NCI-H187 treated with DMSO at 0.1 percent for 48 hours (cell line): ENCODE measurements at regions not wholly inside any gene's neighbourhood (a gene's known extent, or its start where the extent isn't known, plus 50 kb on each side); places are given as distances from the start of the nearest gene placed in this dataset.
"Not testable (repeated sequence)": the region's sequence is repeated elsewhere in the genome, so short reads cannot be mapped to it uniquely, and the experiment has no call there.

Source experiments
- DNase-seq: peaks from one replicate; lab custom pipeline; 2025; lab: John Stamatoyannopoulos, UW

DNA sequence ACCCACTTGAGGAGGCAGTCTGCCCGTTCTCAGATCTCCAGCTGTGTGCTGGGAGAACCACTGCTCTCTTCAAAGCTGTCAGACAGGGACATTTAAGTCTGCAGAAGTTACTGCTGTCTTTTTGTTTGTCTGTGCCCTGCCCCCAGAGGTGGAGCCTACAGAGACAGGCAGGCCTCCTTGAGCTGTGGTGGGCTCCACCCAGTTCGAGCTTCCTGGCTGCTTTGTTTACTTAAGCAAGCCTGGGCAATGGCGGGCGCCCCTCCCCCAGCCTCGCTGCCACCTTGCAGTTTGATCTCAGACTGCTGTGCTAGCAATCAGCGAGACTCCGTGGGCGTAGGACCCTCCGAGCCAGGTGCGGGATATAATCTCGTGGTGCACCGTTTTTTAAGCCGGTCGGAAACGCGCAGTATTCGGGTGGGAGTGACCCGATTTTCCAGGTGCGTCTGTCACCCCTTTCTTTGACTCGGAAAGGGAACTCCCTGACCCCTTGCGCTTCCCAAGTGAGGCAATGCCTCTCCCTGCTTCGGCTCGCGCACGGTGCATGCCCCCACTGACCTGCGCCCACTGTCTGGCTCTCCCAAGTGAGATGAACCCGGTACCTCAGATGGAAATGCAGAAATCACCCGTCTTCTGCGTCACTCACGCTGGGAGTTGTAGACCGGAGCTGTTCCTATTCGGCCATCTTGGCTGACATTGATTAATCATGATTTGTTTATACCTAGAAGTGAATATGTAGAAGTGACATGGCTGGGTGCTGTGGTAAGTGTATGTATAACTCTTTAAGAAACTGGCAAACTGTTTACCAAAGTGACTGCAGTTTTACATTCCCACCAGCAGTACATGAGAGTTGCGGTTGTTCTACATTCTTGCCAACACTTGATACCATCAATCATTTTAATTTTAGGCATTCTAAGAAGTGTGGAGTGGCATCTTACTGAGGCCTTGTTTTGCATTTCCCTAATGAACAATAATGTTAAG is 465.9 kb upstream of the MAP3K7 start:
- not testable (repeated sequence) for DNase-seq

DNA sequence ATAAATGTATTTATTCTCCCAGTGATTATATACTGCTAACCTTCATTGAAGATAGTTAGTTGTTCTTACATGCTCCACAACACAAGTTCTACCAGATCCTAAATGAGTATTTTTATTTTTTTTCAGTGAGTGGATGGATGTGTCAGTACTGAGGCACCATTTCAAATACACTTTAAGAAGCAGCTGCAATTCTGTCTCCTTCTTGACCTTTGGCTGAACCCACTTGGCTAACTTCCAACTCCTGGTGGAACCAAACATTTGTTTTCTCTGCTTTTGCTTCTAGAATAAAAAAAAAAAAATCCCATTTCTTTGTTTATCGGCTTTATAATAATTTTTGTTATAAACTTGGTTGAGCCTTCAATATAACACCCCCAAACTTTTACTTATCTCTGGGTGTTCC is 458.3 kb upstream of the MAP3K7 start:
- DNase-seq, result no peak

GRCh38 chr6:91043751-91044150 is 456.9 kb upstream of the MAP3K7 start:
- no peak for DNase-seq

DNA sequence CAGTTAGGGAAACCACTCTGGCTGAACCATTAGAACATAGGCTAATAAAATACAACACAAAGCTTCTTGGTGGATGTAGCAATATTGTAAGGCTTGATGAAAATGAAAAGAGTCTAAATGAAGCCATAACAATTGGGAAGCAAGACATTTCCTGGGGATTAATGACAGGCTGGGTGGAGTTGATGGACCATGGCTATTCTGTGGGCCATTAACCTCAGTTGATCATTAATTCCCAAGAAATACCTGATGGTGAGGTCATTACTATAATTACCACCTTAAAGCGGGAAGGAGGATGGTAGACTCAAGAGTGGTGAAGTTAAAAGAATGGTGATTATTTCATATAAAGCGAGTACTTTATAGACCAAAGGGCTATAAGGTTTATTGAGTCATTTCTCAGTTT is 455.8 kb upstream of the MAP3K7 start:
- DNase-seq, result no peak

GRCh38 chr6:91033964-91034363 is 447.1 kb upstream of the MAP3K7 start:
- no peak for DNase-seq

DNA sequence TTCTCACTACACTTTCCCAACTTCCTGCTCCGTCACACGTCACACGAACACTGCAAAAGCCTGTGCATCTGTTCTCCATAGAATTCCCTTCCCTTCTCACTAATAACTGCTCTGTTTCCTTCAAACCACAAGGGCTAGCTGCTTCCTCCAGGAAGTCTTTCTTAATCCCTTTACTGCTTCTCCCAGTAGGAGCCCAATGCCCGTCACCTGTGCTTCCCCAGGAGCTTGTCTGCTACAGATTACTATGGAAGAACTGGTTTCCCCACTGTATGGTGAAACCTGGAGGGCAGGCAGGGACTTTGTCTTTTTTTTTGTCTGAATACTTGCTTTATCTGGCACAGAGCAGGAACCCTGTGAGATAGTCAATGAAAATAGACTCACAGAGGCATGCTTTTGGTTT is 444.7 kb upstream of the MAP3K7 start:
- no peak for DNase-seq

DNA sequence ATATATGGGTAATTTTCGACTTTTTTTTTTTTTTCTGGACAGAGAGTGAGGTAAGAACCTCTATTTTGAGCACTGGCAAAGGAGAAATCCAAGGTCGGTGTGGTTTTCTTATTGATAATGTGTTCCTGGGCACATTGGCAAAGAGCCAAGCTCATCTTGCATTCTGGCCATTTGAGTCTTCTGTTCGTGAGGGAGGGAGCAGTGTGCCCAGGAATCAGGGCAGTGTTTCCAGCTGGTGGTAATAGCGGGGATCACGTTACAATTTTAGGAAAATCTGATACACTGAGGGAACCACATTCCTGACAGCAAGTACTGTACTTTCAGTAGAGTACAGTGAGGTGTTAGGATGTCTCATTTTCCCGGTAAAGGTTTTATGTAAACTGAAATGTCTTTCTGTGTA is 442.3 kb upstream of the MAP3K7 start:
- no peak for DNase-seq

DNA sequence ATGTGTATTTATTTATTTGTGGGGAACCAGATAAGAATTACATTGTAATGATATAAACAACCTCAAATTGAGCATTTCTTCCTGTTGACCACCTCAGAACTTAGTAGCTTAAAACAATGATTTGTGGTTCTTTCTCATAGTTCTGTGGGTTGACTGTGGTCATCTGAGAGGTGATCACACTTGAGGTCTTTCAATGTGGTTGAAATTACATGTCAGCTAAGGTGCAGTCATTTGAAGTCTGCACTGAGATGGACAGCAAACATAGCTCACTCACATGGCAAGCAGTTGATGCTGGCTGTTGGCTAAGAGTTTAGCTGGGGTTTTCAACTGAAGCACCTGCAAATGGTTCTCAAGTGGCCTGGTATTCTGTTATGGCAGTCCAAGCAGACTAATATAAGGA is 436.7 kb upstream of the MAP3K7 start:
- DNase-seq, result no peak

GRCh38 chr6:91020744-91021143 is 433.9 kb upstream of the MAP3K7 start:
- no peak for DNase-seq

GRCh38 chr6:91018586-91018985 is 431.7 kb upstream of the MAP3K7 start:
- no peak for DNase-seq

DNA sequence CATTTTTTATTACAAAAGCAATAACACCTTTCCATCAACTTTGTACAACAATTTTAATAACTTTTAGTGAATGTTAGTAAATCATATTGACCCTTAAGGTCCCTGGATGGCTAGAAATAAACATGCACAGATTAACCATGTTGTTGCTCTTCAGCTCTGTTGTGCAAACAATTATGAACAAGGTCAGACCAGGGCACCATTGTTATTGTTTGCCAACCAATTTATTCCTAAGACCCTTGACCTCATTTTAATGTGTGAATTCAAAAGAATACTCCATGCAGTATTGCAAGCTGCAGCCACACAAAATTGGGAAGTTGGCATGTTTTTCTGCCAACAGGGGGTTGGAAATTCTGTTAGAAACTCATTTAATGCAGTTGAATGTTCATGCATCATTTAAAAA is 426.6 kb upstream of the MAP3K7 start:
- no peak for DNase-seq

- no peak for DNase-seq
These were observed 410.2 kb upstream of the MAP3K7 start for GRCh38 chr6:90997076-90997475.

DNA sequence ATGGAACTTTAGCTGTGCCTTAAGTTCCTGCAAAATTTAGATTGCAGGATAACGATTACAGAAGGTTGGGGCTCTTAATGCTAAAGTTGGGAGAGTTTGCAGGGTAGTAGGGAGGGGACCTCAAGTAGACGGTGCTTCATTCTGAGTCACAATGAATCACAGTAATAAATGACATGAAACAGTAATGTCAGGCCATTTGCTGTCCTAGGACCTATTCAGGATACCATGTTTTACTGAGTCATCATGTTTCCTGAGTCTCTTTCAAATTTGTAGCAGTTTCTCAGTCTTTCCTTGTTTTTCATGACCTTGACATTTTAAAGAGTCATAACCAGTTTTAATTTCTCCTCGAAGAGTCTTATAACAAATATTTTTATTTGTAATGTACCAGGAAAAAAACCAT is 406.9 kb upstream of the MAP3K7 start:
- DNase-seq, result no peak

DNA sequence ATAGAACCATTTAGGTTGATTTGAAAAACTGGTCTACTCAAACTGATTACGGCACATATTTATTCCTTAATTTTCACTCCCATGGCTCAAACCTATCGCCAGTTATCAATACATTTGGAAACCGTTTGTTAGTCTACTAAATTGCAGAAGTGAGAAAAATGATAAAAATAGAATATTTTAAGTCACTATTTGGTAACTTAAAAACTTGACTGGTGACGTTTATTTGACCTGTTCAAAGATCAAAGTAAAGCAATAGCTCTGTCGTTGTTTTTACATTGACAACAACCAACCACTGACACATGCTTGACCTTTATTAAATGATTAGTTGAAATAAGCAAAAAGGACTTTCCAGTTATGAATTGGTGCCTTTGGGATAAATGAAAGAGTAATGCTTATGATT is 402.9 kb upstream of the MAP3K7 start:
- DNase-seq, result no peak

- DNase-seq, result no peak
These were observed 397.2 kb upstream of the MAP3K7 start for GRCh38 chr6:90984066-90984465.

DNA sequence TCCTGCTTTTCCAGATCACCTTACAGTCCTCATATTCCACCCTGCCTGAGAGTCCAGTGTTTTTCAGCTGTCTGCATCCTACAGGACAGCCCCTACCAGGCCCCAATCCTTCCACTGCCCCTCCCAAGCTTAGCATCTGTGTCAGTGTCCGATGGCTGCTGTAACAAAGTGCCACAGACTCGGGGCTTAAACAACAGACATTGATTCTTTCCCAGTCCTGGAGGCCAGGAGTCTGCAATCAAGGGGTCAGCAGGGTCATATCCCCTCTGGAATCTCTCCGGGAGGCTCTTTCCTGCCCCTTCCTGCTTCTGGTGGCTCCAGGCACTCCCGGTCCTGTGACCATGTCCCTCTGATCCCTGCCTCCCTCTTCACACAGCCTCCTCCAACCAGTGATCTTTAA is 396.6 kb upstream of the MAP3K7 start:
- DNase-seq, result no peak

- no peak for DNase-seq
These were observed 395.7 kb upstream of the MAP3K7 start for GRCh38 chr6:90982581-90982980.

GRCh38 chr6:90982051-90982450 is 395.2 kb upstream of the MAP3K7 start:
- no peak for DNase-seq

DNA sequence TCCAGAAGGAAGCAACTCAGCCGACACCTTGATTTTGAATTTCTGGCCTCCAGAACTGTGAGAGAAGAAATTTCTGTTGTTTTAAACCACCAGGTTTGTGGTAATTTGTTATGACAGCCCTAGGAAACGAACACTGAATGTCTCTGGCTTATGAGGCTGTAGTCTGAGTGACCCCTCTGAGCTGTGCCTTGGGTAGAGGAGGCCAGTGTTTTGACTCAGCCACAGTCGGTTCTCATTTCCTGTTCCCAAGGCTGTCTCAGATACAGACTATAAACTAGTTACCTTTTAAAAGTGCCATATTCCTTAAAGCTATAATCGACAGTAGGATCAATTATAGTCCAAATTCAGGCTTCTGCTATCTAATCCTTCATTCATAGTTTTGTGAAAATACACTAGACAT is 391.2 kb upstream of the MAP3K7 start:
- no peak for DNase-seq

DNA sequence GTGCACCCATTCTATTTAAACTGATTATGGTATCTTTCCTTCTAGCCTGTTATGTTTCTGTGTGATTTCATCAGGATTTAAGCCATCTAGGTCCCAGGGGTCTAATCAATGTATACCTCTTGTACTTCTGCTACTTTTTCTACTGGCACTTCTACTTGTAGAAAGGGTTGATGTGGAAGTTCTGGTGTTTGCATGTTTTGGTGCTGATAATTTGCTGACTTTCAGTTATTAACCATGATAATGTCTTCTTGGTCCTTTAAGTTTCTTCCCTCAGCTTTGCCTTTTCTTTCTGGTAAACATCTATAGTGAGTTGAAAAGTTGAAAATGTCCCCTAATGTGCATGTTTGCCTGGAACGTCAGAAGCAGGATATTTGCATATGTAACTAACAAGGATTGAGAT is 390.6 kb upstream of the MAP3K7 start:
- DNase-seq, result no peak

GRCh38 chr6:90976341-90976740 is 389.5 kb upstream of the MAP3K7 start:
- DNase-seq, result no peak

DNA sequence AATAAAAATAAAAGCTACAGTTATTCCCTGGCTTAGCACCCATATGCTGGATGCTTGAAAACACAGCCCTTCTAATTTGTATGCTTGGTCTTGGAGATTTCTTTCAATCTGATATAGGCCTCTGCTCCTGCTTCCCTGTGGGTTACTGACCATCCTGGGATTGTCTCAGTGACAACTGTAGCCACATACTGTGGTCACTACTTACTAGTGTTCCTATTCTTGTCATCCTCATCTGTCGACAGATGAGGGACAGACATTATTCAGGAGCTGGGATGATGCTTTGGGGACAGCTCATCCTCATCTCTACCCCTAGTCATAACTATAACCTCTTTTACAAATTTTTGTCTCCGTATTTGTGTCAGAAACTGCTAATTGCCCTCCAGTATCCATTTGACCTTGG is 388.9 kb upstream of the MAP3K7 start:
- DNase-seq, result no peak

- DNase-seq, result no peak
These were observed 386.3 kb upstream of the MAP3K7 start for GRCh38 chr6:90973188-90973587.

DNA sequence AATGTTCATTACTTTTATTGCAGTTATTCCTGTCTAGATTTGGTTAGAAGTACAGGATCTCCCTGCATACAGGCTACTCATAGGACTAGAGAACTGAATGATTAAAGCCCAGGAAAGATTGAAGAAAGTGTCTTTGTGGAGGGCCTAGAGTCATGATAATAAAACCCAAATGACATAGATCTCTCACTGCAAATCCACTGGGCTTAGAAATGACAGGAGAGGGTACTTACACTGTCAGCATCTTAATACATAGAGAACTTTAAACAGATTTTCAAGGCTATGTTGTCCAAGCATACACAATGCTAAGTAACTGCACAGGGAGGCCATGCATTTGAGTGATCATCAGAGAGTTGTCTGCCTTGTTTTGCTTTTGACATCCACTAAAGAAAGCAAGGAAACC is 383.8 kb upstream of the MAP3K7 start:
- no peak for DNase-seq
